GM21528 (cell line): ENCODE measurements at regions not wholly inside any gene's neighbourhood (a gene's known extent, or its start where the extent isn't known, plus 50 kb on each side); places are given as distances from the start of the nearest gene placed in this dataset.
"Not testable (repeated sequence)": the region's sequence is repeated elsewhere in the genome, so short reads cannot be mapped to it uniquely, and the experiment has no call there.

Experiments used
- ATAC-seq: cut with Tn5 transposase; IDR thresholded peaks from one replicate; pipeline ENCODE4 v1.9.1; 2021; ENCODE audit warnings: mild to moderate bottlenecking, moderate library complexity; ENCODE audit not compliant: unreplicated experiment, low FRiP score

DNA sequence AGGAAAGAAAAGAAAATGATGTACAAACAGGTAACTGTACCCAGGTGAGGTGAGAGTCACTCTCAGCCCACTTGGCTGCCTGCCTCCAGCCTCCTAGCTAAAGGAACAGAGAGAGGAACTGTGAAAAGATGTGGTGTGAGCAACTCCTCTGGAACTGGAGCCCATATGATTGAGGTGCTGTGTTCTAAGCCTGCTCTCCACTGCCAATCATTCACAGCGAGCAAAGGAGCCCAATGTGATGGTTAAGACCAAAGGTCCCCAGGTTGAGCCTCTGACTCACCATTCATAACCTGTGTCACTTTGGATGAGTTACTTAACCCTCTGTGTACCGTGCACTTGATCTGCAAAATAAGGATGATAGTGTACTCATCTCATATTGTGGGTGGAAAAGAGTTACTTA, 868.1 kb upstream of the AUTS2 start:
- ATAC-seq, result no peak

DNA sequence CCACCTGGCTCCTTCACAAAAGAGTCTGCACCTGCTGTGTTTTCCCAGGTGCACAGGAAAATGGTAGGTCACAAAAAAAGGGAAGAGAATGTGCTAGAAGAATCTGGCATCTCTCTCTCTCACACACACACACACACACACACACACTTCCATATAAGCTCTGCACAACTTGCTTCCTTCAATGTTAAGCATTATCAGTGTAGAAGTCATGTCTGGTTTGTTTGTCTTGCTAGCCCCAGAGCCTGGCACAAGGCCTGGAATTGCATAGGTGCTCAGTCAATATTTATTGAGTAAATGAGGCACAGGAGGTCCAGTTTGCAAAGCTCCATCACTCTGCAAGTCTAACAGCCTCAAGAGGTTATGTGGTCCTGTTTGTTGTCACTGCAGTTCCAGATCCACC, 867.3 kb upstream of the AUTS2 start:
- ATAC-seq, result no peak

DNA sequence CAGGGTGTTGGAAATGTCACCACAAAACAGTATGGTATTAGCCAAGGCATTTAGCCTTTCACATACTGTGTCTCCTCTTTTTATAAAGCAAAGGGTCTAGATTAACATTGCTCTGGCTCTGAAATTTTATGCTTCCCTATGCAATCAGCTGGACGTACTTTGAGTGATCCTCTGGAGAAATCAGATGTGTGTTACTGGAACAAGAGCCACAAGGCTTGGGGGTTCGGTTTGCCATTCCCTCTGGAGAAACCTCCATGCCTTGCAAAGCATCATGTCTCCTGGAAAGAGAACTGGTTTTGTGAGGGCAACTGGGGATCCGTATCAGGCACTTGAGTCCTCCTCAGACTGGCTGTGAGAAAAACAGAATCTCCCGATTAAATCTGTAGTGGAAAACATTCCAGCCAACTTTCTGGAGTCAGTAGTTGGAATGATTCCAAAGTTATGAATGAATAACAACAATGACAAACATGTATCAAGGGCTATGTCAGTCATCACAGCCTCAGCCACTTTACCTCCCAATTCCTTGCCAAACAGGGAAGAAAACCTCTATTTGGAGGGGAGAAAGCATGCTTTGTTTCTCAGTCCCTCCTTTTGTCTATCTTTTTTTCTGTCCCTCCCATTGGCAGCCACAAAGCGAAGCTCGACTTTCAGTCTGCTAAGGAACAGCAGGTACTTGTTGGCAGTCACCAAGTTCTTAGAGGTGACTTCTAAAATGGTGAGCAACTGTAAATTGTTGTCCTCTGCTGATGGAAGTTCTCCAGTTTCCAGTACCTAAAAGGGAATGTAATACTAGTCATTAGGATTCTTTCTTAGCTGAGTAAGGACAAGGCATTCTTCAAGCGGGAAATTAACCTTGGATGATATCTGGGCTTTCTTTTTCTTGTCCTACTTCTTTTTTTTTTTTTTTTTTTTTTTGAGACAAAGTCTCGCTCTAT, 864.8 kb upstream of the AUTS2 start:
- no peak for ATAC-seq

DNA sequence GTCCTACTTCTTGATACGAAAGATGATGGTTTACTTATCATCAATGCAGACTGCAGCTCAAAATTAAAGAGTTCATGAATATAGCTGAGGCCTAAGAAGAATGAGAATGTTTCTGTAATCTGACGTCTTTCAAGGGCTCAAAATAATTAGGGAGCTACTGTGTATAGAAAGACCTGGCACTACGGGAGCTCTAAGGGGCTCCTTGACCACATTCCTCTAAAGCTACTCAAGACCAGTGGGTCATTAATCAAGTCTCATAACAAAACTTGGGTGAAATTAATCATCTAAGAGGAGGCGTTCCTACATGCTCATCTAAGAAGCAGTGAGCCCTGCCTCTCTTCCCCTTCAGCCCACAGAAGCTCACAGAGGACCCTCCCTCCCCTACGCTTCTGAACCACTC, 863.8 kb upstream of the AUTS2 start:
- no peak for ATAC-seq

DNA sequence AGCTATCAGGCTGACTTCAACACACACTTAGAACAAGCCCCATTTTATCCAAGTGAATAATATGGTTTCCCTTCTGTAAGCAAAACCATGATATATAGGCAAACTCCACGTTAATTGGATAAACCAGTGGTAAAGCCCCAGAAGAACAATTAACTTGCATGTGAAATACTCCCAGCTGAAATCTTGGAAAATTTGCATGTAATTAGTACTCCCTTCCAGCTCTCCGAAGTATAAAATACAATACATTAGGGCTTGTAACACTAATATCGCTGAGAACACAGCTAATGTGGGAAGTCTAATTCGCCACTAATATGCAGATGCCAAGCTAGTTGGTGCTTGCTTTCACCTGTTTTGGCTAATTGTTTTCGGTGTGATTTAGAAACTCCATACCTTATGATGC, 859.0 kb upstream of the AUTS2 start:
- no peak for ATAC-seq

DNA sequence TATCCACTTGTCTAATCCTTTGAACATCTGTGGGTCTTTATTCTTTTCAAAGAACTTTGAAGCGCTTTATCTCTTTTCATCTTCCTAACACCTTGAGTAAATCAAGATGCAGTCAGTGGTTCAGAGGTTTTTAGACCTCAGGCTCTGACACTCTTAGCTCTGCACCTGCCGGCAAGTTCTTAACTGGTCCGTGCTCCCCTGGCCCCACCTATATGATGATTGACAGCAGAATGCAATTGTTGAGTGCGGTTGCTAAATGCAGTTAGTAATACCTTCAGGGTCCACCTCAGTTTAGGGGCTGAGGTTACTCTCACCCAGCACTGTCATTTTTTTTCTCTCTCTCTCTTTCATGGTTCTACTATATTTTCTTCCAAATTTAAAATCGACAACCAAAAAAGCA, 854.2 kb upstream of the AUTS2 start:
- ATAC-seq, result no peak

DNA sequence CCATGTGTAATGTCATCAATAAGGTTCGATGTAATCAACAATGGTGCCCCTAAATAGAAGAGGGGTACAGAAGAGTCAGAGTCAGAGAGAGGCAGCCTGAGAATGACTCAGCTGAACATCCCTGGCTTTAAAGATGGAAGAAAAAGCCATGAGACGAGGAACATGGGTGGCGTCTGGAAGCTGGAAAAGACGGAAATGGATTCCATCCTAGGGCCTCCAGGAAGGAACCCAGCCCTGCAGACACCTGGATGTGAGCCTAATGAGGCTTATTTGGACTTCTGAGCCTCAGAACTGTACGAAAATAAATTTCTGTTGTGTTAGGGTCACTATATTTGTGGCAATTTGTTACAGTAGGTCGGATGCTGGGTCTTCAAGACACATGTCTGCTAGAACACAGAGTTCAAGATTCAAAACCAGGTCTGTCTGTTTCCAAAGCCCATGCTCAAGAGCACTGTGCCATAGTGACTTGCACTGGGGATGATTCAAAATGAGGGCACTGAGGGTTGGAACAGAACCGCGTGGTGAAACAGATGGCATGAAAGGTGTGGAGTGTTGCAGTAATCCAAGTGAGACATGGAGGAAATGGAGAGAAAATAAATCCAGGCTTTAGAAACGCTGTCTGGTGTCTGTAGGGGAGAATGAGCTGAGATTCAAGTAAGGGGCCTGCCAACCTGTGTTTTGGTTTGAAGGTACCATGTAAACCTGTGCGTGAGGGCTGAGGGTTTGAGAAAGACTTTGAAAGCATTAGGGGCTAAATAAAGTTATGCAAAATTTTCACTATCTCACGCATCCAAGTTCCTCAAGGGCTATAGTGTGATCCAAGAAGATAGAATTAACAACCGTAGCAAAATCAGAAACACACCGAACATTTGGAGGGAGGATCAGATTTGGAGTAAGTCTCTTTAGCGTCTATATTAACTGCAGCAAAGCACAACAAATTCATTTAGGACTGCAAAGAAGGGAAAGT, 849.1 kb upstream of the AUTS2 start:
- ATAC-seq, result no peak

DNA sequence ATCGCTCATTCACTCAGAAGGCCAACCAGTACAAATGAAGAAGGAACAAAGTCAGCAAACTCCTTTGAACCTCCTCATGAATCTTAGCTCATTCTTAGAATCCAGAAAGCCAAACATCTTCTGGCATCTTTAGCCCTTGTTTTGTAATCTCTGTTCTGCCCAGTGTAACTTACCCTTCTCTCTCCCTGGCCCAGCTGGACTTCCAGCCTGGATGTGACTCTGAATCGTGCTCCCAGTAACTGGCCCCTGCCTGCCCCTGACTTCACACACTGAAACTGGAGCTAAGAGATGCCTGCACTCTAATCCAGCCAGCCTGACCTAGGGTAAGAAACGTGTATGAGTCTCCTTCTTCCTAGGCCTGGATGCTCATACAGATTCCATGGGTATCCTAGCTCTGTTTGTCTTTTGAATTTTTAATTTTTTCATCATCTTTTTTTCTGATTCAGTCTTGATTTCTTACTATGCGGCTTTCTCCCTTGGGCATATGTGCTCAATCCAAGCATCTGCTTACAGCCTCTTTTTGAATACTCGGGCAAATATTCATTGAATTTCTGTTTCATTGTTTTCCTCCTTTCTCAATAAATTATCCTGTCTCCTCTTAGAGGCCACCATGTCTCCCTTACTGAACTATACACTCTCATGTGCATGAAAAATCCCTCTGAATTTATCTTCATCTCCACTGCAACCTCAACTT, 845.6 kb upstream of the AUTS2 start:
- ATAC-seq, result no peak

DNA sequence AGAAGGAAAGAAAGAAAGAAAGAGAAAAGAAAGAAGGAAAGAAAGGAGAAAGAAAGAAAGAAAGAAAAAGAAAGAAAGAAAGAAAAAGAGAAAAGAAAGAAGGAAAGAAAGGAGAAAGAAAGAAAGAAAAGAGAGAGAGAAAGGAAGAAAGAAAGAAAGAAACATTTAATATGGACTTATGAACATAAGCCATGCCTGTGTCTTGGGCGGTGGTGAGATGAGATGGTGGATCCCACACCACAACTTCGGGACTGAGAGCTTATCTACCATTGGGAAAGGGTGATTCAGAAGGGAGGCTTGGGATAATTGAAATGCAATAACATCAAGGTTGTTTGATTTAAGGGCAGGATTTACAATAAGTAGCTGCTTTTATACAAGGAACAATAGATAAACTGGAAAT, 843.9 kb upstream of the AUTS2 start:
- ATAC-seq, result no peak

DNA sequence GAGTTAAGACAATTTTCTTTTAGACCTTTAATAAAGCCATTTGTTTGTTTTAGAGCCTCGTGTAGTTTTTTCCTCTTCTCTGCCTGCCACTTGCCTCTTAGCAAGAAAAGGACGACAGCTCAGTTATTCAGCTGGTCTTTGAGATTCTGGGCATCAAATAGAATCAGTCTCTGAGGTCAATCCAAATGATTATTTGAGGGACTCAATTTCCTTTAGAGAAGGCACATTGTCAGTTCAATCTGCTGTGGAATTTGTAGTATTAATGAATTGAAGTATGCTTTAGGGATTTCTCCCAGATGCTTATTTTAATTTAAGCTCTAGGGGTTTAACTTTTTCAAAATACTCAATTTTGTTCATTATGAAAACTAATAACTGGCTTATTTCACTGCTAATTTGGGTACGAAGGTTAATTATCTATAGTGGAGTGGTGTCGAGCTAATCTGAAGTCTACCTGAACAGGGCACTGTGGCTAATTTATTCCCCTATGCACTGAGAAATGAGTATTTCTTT, 841.2 kb upstream of the AUTS2 start:
- ATAC-seq, result no peak

DNA sequence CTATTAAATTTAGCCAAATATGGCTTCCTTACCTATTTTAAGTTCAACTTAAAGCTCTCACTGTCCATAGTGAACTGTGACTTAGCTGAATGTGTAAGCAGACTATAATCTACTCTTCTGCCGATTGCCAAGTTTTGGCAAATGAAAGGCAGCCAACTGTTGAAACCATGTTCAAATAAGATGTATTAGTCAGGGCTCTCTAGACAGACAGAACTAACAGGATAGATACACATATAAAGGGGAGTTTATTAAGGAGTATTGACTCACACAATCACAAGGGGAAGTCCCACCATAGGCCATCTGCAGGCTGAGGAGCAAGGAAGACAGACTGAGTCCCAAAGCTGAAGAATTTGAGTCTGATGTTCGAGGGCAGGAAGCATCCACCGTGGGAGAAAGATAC, 837.7 kb upstream of the AUTS2 start:
- ATAC-seq, result no peak

DNA sequence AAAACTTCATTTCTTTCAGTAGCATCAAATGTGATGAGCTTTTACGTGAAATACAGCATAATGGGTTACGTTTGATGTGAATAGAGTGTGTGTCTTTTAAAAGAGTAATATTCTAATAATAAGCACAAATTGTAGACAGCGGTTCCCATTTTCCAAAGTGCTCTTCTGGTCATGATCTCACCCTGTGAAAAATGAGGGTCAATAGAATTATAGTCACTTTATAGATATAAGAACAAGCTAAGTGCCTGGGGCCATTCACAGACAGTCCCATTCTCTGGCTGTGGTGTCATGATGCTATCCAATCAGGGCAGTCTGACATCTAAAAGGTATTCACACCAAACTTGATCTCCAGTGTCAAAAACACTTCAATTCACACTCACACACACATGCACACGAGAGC, 830.8 kb upstream of the AUTS2 start:
- no peak for ATAC-seq

DNA sequence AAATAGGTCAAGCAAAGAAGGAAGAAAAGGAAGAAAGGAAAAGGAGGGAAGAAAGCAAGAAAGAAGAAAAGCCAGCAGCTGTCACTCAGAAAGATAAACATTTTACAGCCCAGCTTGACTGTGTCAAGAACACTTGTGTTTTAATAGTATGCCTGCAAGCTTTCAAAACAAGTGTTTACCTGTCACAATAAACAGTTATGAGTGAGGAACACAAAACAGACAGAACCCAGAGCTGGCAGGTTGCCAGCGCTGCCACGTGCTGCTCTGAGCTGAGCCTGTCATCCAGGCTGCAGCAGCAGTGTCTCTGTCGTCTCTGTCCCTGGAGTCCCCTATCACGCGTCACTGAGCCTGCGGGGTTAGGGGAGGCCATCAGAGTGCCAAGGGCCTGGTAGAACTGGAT, 827.6 kb upstream of the AUTS2 start:
- no peak for ATAC-seq

DNA sequence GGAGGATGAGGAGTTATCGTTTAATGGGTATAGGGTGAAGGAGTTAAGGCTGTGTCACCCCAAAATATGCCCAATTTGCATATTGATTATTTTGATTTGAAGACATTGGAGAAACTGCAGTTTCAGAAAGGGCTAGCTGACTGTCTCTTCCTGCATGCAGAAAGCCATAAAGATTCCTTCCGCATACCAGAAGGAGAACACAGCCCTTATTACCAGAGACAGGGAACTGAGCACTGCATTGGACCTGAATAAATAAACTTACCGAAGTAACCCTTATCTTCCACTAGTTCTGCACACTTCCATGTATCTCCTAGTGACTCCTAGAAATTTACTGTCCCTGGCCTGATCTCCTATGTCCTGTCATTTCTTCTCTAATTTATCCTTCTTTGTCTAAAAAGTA, 821.9 kb upstream of the AUTS2 start:
- ATAC-seq, result no peak

DNA sequence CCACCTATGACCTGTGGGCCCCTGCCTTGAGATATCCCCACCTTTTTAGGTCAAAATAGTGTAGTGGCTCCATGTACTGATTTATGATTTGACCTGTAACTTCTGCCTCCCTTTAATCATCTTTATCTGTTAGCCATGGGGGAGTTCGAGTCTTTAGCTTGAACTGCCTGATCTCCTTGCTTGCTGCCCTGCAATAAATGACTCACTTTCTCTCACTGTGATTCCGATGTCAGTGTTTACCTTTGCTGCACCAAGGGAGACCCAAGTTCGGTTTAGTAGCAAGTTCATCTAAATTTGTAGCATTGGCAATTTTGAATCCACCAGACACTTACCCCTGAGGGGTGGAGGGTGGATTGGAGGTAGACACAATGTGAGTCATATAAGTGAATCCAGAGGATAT, 814.6 kb upstream of the AUTS2 start:
- ATAC-seq, result no peak

DNA sequence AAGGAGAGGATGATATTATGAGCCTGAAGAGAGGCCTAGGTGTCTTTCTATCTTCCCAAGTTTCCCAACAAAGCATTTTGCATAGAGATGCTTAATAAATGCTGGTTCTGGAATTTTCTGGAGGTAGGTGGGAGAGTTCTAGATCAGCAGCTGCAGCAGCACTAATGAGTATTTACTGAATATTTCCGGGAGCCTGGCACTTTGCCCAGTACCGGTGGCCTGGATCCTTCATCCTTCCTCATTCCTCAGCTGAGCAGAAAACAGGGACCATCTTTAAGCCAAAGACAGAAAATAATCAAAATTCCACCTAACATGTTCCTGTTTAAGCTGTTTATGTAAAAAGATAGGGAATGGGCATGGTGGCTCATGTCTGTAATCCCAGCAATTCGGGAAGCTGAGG, 813.2 kb upstream of the AUTS2 start:
- ATAC-seq, result no peak

DNA sequence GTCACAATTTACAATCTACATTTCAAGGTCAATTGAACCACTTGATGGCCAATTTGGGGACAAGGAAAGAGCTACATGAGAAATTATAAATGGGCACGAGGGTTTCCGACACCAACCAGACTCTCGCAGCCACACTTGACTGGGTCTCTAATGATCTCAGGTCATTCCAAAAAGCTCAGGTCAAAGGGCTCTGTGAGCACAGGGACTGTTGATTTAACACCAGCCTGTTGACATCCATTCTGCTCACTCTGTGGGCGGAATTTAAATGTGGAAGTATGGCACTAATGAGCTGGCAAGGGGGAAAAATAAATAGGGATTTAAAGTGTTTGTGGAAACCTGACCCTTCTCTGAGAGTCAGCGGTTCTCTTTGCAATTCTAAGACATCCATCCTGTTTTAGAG, 810.7 kb upstream of the AUTS2 start:
- no peak for ATAC-seq

DNA sequence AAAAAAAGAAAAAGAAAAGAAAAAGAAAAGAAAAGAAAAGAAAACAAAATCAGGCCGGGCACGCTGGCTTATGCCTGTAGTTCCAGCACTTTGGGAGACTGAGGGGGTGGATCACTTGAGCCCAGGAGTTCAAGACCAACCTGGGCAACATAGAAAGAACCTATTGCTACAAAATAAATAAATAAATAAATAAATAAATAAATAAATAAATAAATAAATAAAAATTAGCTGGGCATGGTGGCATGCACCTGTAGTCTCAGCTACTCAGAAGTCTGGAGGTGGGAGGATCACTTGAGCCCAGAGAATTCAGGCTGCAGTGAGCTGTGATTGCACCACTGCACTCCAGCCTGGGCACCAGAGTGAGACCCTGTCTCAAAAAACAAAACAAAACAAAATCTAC, 809.7 kb upstream of the AUTS2 start:
- not testable (repeated sequence) for ATAC-seq

DNA sequence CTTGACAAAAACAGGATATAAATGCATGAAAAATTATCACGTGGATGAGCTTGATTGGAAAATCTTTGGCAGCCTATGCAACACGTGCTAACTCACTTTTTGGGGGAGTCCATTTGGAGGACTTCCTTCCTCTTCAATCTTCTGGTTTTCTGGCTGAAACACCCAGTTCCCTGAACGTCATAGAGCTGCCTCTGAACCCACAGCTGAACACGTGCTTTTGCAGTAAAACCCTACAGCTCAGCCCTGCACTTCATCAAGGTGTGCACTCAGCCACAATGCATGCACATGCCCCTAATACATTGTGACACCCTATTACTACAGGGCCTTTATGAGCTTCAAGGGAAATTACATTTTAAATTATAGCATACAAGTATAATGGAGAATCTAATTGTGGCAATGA, 808.7 kb upstream of the AUTS2 start:
- no peak for ATAC-seq

DNA sequence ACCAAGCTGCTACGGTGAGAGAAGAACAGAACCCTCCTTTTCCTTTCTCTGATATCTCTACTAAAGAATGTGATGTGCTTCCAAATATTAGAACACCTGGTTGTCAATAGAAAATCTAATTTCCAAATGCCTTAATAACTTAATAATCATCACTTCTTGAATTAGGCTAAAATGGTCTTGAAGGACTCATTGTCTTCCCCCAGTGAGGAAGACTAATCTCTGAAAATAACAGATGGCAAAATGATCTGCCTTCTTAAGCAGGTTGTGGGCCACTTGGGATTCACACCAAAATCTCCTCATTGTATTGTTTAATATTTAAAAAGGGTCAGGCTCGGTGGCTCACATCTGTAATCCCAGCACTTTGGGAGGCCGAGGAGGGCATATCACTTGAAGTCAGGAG, 805.9 kb upstream of the AUTS2 start:
- no peak for ATAC-seq

DNA sequence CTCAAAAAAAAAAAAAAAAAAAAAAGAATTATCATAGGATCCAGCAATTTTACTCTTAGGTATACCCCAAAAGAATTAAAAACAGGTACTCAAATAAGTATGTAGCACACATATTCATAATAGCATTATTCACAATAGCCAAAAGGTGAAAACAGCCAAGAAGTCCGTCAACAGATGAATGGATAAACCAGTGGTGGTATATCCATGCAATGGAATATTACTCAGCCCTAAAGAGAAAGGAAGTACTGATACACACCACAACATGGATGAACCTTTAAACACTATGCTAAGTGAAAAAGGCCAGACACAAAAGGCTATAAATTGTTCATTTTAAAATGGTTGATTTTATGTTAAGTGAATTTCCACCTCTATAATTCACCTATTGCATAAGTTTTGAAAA, 804.8 kb upstream of the AUTS2 start:
- ATAC-seq, result no peak
